Caco-2 (cell line): ENCODE measurements at regions not wholly inside any gene's neighbourhood (a gene's known extent, or its start where the extent isn't known, plus 50 kb on each side); places are given as distances from the start of the nearest gene placed in this dataset.

Experiments used
- BruUV-seq: library from RNA; stranded (reverse); fragments of 400-500 nt; replicated peaks from 2 replicates; lab custom pipeline; 2021; lab: Mats Ljungman, UMichigan
- CTCF ChIA-PET: fragments of 300-600 bp; sonication (Branson Sonifier 250); formaldehyde crosslinking; loops from one replicate; lab custom pipeline; 2022; ENCODE audit warnings: antibody characterized with exemption; lab: Charles Lee
- POLR2A ChIA-PET: fragments of 300-600 bp; sonication (Branson Sonifier 250); formaldehyde crosslinking; loops from one replicate; lab custom pipeline; 2022; ENCODE audit warnings: antibody characterized with exemption; lab: Charles Lee
- DNase-seq, 2 experiments: peaks; one replicate each; pipeline versions ENCODE4 v3.0.0 to v3.0.0-alpha.2; 2020 to 2022
- H3K27me3 ChIP-seq: replicated peaks from 2 replicates; pipeline ENCODE4 v1.6.0; 2011; ENCODE audit warnings: low read length; ENCODE audit not compliant: control insufficient read depth, insufficient read depth
- H3K36me3 ChIP-seq: 2 replicates; pipeline ENCODE4 v1.5.1; 2011; ENCODE audit warnings: low read length; ENCODE audit not compliant: control insufficient read depth, insufficient read depth
- H3K4me1 ChIP-seq: fragments of 250-450 bp; sonication (Bioruptor Pico); 2 replicates; pipeline ENCODE4 v1.5.1; 2020; ENCODE audit warnings: mild to moderate bottlenecking
- H3K4me3 ChIP-seq: 2 replicates; pipeline ENCODE4 v1.5.1; 2011; ENCODE audit warnings: low read depth, mild to moderate bottlenecking, control low read depth, low read length
- H3K9me3 ChIP-seq: fragments of 250-450 bp; sonication (Bioruptor Pico); 2 replicates; pipeline ENCODE4 v1.5.1; 2020; ENCODE audit warnings: mild to moderate bottlenecking, moderate library complexity
- H3K27ac Mint-ChIP-seq: one replicate; pipeline ENCODE4 v1.8.0; 2022; ENCODE audit warnings: mixed read lengths; ENCODE audit not compliant: unreplicated experiment
- H3K27me3 Mint-ChIP-seq: one replicate; pipeline ENCODE4 v1.8.0; 2022; ENCODE audit warnings: mixed read lengths; ENCODE audit not compliant: insufficient read depth, unreplicated experiment
- H3K36me3 Mint-ChIP-seq: one replicate; pipeline ENCODE4 v1.8.0; 2022; ENCODE audit warnings: mild to moderate bottlenecking, mixed read lengths; ENCODE audit not compliant: insufficient read depth, unreplicated experiment
- H3K4me1 Mint-ChIP-seq: one replicate; pipeline ENCODE4 v1.8.0; 2022; ENCODE audit warnings: low read depth, mixed read lengths; ENCODE audit not compliant: unreplicated experiment
- H3K4me3 Mint-ChIP-seq: one replicate; pipeline ENCODE4 v1.8.0; 2022; ENCODE audit warnings: mild to moderate bottlenecking, moderate library complexity, mixed read lengths; ENCODE audit not compliant: unreplicated experiment
- H3K9me3 Mint-ChIP-seq: one replicate; pipeline ENCODE4 v1.8.0; 2022; ENCODE audit warnings: mixed read lengths; ENCODE audit not compliant: unreplicated experiment
- CTCF ChIP-seq, 2 experiments: fragments of 200-600 bp in 1 of 2; IDR thresholded peaks; 1 replicate in 1 of 2; 2 replicates in 1 of 2; pipeline versions ENCODE4 v1.5.1 to v1.8.0; 2011 to 2022; ENCODE audit warnings: antibody characterized with exemption in 1 of 2, control low read depth in 1 of 2, inconsistent platforms in 1 of 2, low read depth in 1 of 2, low read length in 1 of 2, mild to moderate bottlenecking in 1 of 2, moderate library complexity in 1 of 2; ENCODE audit not compliant: insufficient read depth in 1 of 2, severe bottlenecking in 1 of 2, unreplicated experiment in 1 of 2
- intact Hi-C: fragments of 100-400 bp; cut with micrococcal nuclease; formaldehyde crosslinking; loops from one replicate; pipeline ENCODE4 v1.10.0; 2022; ENCODE audit not compliant: unreplicated experiment

- Mint-ChIP-seq H3K27ac (no peak overlapping the region), H3K4me3 (no peak overlapping the region), H3K9me3 (no peaks in the 10 kb centered on the region), H3K4me1 (no peaks in the 10 kb centered on the region), H3K27me3 (peaks cover 26% of the 10 kb centered on the region), H3K36me3 (no peaks in the 10 kb centered on the region)
- H3K27me3 ChIP-seq = no peaks in the 10 kb centered on the region
- BruUV-seq = no TSS peak
- ChIA-PET CTCF (no interaction called here), POLR2A (no interaction called here)
- intact Hi-C loops = no loop called here
- H3K9me3 ChIP-seq = no peaks in the 10 kb centered on the region
- TF ChIP-seq CTCF (IDR thresholded peaks at IDR 0.05; ENCODE audit: insufficient read depth in 1 of 2, low read depth in 1 of 2, low read length in 1 of 2, severe bottlenecking in 1 of 2, unreplicated experiment in 1 of 2) = no peak
- DNase-seq = no peak
- H3K36me3 ChIP-seq = no peaks in the 10 kb centered on the region
- H3K4me3 ChIP-seq = no peak overlapping the region
- no peaks in the 10 kb centered on the region for H3K4me1 ChIP-seq
These were observed 50.3 kb upstream of the FNDC1 start for GRCh38 chr6:159118924-159119323.

GRCh38 chr6:159117563-159117962 is 51.6 kb upstream of the FNDC1 start:
- no peak overlapping the region for H3K4me3 Mint-ChIP-seq
- H3K4me1 ChIP-seq = no peaks in the 10 kb centered on the region
- no peaks in the 10 kb centered on the region for H3K36me3 ChIP-seq
- DNase-seq = no peak
- H3K27ac Mint-ChIP-seq = no peak overlapping the region
- POLR2A ChIA-PET = no interaction called here
- CTCF ChIA-PET = no interaction called here
- H3K4me3 ChIP-seq = no peak overlapping the region
- peaks cover 20% of the 10 kb centered on the region for H3K27me3 Mint-ChIP-seq
- TF ChIP-seq CTCF (IDR thresholded peaks at IDR 0.05; ENCODE audit: insufficient read depth in 1 of 2, low read depth in 1 of 2, low read length in 1 of 2, severe bottlenecking in 1 of 2, unreplicated experiment in 1 of 2) = no peak
- H3K27me3 ChIP-seq = no peaks in the 10 kb centered on the region
- no peaks in the 10 kb centered on the region for H3K4me1 Mint-ChIP-seq
- no TSS peak for BruUV-seq
- no peaks in the 10 kb centered on the region for H3K9me3 Mint-ChIP-seq
- no peaks in the 10 kb centered on the region for H3K36me3 Mint-ChIP-seq
- H3K9me3 ChIP-seq = no peaks in the 10 kb centered on the region
- intact Hi-C loops = no loop called here

- ChIA-PET POLR2A (no interaction called here), CTCF (no interaction called here)
- H3K36me3 ChIP-seq = no peaks in the 10 kb centered on the region
- Mint-ChIP-seq H3K9me3 (no peaks in the 10 kb centered on the region), H3K27ac (no peak overlapping the region), H3K4me3 (no peak overlapping the region), H3K36me3 (no peaks in the 10 kb centered on the region), H3K27me3 (peaks cover 20% of the 10 kb centered on the region), H3K4me1 (no peaks in the 10 kb centered on the region)
- H3K27me3 ChIP-seq = no peaks in the 10 kb centered on the region
- H3K4me1 ChIP-seq = no peaks in the 10 kb centered on the region
- no peaks in the 10 kb centered on the region for H3K9me3 ChIP-seq
- H3K4me3 ChIP-seq = no peak overlapping the region
- no peak for TF ChIP-seq CTCF (IDR thresholded peaks at IDR 0.05; ENCODE audit: insufficient read depth in 1 of 2, low read depth in 1 of 2, low read length in 1 of 2, severe bottlenecking in 1 of 2, unreplicated experiment in 1 of 2)
- no peak for DNase-seq
- intact Hi-C loops = no loop called here
- BruUV-seq = no TSS peak
These were observed 52.2 kb upstream of the FNDC1 start for GRCh38 chr6:159117046-159117445.
